Activated CD4-positive, alpha-beta T cell treated with anti-CD3 and anti-CD28 coated beads, Interleukin-2, amount 50 U/mL, for 48 hours (primary cell): ENCODE measurements at regions not wholly inside any gene's neighbourhood (a gene's known extent, or its start where the extent isn't known, plus 50 kb on each side); places are given as distances from the start of the nearest gene placed in this dataset.
A peak's percentile ranks its signal among the peaks of the same experiment; 100 is the strongest.
"Not testable (repeated sequence)": the region's sequence is repeated elsewhere in the genome, so short reads cannot be mapped to it uniquely, and the experiment has no call there.

ENCODE experiments used
- DNase-seq, 2 experiments: peaks; one replicate each; pipeline ENCODE4 v3.0.0-alpha.2; 2020

DNA sequence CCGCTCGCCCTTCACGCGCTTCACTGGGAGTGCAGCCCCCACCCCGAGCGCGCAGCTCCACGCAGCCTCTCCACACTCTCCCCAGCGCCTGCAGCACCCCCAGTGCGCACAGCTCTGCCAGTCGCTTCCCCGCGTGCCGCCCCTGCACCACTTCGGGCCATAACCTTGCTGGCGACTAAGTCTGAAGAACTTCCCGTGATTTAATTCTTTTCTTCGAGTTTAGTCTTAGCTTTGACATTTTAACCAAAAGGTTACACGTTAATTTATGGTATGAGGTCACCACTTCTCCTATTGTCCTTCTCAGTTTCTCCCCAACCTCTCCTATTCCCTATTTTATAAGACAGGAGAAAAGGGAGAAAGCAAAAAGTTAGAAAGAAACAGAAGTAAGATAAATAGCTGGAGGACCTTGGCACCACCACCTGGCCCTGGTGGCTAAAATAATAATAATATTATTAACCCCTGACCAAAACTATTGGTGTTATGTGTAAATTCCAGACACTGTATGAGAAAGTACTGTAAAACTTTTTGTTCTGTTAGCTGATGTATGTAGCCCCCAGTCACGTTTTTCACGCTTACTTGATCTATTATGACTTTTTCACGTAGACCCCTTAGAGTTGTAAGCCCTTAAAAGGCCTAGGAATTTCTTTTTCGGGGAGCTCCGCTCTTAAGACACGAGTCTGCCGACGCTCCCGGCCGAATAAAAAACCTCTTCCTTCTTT, 129.2 kb downstream of the KBTBD2 start:
- DNase-seq, result not testable (repeated sequence)

DNA sequence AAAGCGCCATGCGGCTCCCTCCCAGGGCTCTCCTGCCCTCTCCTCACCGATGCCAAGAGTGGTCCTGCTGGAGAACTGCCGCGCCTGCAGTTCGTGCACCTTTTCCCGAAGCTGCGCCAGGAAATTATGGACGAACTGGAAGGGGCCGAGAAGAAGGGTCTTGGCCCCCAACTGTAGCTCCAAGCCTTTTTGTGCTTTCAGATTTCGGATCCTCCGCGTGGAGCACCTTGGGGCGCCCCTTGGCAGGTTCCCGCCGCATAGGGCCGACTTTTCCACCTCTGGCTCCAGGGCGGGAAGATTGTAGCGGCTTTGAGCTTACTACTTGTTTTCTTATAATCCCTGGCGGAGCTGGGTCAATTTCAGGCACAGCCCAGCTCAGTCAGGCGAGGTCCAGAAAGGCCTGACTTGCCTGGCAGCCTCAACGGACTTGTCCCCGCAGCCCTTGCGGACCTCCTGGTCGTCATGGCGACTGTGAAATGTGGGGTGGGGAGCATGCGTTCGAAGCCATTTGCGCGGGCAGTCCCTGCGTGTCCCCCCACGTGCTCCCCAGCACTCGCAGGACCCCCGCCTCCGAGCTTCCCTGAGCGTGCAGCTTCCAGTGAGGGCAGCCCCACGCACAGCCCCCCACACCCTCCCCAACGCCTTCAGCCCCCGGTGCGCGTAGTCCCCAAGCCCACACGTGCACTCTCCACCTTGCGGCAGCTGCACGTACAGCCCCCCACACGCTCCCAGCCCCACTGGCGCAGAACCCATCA, 129.9 kb downstream of the KBTBD2 start:
- DNase-seq, result no peak

DNA sequence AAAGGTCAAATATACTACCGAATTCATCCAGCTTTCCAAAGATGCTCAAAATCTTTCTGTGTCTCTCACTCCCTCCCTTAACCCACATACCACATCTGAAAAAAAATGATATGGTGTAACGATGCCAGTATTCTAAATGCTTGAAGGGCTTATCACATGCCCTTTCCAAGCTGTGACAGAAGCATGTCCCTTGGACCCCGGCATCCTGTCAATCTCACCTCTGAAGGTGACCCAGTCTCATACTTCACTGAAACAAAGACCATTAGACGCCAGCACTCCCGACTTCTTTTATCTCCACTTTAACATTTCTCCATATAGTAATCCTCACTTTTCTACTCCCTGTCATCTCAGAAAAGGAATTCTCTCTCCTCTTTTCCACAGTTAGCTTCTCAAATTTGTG, 130.8 kb downstream of the KBTBD2 start:
- not testable (repeated sequence) for DNase-seq

DNA sequence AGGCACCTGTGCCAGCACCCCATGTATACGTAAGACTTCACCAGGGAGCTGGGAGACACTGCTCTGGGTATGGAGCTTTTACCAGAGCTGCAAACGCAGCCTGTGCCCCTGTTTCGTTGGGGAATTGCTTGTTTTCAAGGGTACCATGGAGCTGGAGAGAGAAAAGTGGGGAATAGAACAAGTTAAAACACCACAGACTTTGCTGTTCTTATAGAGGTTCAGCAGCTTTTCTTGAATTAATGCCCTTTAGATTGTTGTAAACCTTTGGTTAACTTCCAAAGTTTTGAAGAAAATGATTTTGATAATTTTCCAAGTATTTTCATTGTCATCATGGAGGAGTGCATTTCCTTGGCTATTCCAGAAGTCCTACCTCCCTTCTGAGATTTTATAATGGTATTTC, 131.7 kb downstream of the KBTBD2 start:
- not testable (repeated sequence) for DNase-seq

DNA sequence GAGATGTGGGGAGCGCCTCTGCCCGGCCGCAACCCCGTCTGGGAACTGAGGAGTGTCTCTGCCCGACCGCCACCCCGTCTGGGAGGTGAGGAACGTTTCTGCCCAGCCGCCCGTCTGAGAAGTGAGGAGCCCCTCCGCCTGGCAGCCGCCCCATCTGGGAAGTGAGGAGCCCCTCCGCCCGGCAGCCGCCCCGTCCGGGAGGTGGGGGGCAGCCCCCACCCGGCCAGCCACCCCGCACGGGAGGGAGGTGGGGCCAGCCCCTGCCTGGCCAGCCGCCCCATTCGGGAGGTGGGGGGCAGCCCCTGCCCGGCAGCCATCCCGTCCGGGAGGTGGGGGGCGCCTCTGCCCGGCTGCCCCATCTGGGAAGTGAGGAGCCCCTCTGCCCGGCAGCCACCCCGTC, 137.7 kb downstream of the KBTBD2 start:
- DNase-seq, result not testable (repeated sequence)

DNA sequence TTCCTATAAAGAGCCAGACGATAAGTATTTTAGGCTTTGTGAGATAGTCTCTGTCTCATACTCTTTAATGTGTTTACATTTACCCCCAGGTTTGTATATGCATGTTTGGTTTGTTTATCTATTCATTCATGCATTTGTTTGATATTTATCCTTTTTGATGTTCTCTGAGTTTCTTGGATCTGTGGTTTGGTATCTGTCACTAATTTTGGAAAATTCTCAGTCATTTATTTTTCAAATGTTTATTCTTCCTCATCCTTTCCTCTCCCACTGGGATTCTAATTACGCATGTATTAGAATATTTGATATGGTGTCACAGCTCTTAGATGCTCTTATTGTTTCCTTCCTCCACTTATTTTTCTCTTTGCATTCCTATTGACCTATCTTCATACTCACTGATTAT, 143.2 kb downstream of the KBTBD2 start:
- DNase-seq, result not testable (repeated sequence)

DNA sequence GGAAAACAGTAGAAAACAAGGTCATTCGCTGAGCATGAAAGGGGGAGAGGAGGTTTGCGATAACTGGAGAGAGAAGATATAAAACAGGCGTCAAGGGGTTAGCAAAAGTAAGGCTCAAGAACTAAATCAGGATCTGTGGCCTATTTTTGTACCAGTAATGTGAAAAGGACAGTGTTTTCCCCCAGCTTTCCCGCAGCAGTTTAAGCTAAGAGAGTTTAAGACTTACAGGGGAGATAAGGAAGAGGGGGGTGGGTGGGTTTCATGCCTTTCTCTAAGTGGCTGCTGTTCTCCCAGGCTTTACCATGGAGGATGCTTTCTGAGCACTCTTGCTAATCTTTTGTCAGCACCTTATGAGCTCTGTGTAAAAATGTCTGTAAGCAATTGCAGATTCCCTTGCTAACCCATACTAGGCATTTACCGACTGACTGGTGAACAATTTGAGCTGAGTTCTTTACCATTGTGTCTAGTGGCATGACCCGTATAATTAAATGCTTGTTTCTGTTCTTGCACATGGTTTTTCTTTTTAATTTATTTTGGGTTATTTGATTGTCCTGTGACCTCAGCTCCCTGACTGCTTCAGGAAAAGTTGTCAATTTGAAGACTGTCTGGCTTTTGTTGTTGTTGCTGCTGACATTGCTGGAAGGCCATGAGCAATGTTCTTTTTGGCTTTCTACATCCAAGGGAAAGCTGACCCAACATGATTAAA, 144.0 kb downstream of the KBTBD2 start:
- DNase-seq, result not testable (repeated sequence)

DNA sequence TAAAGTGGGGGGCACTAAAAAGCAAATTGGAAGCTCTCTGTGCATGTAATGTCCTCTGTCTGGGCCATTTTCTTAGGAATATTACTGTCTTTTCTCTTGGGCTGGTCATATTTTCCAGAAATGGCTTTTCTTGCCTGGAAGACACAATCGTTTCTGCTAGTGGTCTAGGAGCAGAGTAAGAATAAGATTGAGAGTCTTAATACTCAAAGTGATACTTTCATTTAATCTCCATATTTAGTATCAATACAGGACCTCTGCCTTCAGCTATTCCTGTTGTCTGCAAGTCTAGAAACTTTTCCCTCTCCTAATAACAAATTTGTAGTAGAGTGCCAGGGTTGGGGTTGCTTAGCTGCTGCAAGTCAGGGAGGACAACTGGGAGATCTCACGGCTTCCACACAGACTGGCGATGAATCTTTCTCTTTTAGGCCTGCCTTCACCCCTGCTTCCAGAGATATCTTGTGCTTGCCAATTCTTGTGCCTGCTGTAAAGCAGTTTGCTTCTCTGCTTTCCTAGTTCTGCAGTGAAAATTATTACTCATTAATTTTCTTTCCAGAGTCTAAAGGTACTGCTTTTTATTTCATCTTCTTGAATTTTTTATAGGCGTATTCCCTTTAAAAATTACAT, 149.6 kb downstream of the KBTBD2 start:
- DNase-seq, result not testable (repeated sequence)

DNA sequence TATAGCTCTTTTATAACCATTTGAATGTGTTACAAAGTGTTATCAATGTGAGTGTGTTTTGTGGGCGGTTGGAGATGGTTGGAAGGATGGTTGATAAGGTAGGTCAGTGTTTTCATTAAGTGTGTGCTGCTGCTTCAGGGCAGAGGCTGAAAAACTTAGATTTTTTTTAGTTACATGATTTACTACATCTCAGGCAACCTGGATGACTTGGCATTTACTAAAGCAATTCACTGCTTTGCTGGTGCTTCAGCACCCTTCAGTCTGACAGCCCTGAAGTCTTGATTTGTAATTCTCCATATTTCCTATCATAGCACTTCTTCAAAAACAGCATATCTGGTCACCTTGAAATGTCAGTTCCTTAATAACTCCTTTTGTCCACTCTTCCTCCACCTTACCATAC, 151.8 kb downstream of the KBTBD2 start:
- not testable (repeated sequence) for DNase-seq

DNA sequence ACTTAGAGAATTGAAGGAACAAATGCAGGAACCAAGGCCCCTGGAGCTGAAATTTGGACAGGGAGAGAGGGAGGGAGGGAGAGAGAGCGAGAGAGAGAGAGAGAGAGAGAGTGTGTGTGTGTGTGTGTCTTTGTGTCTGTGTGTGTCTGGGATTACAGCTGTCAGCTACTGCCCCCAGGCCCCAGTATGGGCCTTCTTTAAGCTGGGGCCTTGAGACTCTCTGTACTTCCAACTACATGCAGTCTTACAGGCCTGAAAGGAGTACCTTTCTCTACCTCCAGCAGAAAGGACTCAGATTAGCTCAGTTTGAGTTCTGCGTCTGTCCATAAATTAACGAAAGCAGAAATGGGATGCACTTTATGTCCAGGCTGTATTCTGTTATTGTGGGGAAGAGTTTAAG, 153.2 kb downstream of the KBTBD2 start:
- not testable (repeated sequence) for DNase-seq

DNA sequence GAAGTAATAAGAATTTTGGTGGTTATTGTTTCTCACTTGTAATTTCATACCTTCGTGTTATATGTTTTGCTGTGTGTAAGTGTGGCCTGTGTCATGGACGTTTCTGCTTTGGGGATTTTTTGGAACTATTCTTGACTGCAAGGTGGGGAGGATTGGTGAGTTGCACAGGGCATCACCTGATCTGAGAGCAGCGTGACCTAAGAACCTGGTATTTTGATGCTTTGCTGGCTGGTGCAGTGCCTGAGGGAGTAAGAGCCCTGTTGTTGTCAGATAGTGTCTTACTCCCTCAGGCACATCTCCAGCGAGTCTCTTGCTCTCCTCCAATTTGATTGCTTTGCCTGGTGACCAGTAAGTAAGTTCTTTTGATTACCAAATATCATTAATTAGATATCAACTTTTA, 158.8 kb downstream of the KBTBD2 start:
- DNase-seq, result not testable (repeated sequence)

DNA sequence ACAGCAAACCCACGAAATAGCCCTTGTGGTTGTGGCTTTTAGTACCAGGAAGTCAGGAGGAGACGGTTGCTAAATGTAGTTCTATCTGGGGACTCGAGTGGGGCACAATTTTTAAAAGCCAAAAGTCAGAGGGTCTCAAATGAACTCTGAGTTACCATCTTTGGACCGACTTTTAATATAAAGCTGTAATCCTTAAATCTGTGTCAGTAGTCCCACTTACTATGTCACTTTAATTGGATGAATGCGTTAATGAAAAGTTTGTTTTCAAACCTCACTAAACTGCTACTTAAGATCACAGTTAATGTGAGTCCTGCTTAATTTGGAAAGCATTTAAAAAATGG, 162.3 kb downstream of the KBTBD2 start:
- not testable (repeated sequence) for DNase-seq

DNA sequence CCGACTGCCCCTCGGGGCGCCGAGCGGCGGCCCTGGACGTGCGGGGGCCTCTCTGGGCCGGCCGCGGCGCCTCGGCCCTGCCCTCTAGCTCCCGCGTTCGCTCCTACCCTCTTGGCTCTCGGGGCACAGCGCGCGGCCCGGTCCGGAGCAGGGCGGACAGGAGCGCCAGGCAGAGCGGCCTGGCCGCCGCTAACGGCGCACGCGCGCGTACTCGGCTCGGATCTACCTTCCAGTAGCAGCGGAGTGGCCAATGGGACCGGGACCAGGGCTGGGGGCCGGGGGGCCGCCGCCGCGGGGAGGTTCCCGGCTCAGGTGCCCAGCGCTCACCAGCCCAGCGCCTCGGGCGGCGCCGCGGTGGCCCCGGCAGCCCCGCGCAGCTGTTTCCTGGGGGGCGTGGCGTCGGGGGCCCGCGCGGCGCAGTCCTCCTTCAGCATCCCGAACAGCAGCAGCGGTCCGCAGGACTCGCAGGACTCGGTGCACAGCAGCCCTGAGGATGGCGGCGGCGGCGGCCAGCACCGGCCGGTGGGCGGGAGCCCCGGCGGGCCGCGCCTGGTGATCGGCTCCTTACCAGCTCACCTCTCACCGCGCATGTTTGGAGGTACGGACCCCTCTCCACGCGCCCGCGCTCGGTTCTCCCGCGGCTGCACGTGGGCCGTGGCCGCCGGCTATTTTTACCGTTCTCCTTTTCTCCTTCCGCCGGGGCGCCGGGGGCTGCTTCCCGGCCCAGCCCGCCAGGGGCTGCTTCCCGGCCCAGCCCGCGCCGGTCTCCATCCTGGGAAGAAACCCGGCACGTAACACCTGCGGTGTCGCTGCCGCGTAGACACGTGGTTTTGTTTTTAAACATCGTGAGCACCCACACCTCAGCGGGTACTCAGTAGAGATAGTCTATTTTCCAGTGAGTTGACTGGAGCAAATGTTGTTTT, 162.9 kb downstream of the KBTBD2 start:
- peak; percentile 42 to 56 for DNase-seq

DNA sequence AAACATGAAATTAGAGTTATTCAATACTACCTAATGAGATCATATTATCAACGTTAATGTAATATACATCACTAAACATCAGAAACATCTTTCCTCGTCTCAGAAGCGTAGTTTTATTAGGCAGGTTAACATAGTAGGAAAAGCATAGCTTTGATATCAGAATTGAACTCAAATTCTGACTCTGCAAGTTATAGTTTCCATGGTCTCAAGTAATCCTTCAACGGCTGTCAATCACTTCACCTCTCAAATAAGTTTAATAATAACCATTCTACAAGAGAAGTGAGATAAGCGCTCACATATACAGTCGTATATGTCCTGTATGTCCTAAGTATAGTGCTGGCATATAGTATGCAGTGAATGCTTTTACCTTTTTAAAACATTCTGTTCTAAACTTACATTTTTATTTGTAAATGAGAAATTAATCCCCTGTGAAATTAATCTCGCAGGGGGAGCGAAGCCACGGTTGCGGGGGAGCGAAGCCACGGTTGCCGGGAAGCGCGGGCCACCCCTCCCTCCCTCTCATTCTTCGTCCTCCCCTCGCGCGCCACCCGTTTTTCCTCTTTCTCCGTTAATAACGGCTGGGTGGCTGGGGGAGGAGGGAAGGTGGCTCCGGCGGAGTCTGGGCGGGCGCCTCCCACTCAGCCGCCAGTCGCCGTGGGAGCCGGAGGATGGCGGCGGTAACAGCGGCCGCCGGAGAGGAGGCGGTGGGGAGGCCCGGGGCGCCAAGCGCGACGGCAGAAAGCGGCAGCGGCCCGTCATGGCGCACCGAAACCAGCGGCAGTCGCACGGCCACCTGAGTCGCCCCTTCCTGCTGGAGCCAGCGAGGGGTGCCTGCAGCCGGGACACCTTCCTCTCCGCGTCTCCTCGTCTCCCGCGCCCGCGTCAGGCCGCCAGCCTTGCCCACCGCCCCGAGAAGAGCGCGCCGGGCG, 163.8 kb downstream of the KBTBD2 start:
- peak; percentile 31 to 47 for DNase-seq

DNA sequence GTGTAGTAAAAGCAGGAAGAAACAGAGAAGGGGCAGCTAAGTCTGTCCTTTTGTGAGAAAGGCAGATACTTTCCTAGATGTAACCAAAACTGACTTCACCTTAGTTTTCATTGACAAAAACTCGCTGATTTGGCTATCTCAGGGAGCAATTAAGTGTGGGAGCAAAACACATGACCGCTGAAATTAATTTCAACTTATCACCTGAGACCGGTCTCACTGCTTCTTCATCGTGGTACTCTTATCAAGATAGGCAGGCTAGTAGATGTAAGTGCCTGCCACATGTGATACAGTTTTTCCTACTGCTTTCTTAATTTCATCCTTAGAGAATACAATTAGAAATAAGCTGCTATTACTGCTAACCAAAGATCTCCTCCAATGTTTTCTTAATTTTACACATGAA, 168.7 kb downstream of the KBTBD2 start:
- DNase-seq, result not testable (repeated sequence)

DNA sequence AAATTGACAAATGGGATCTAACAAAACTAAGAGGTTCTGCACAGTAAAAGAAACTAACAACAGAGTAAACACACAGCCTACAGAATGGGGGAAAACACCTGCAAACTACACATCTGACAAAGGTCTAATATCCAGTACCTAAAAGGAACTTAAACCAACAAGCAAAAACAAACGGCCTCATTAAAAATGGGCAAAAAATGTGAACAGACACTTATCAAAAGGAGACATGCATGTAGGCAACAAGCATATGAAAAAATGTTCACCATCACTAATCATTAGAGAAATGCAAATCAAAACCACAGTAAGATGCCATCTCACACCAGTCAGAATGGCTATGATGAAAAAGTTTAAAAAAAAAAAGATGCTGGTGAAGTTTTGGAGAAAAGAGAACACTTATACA, 197.4 kb downstream of the KBTBD2 start:
- DNase-seq, result no peak

DNA sequence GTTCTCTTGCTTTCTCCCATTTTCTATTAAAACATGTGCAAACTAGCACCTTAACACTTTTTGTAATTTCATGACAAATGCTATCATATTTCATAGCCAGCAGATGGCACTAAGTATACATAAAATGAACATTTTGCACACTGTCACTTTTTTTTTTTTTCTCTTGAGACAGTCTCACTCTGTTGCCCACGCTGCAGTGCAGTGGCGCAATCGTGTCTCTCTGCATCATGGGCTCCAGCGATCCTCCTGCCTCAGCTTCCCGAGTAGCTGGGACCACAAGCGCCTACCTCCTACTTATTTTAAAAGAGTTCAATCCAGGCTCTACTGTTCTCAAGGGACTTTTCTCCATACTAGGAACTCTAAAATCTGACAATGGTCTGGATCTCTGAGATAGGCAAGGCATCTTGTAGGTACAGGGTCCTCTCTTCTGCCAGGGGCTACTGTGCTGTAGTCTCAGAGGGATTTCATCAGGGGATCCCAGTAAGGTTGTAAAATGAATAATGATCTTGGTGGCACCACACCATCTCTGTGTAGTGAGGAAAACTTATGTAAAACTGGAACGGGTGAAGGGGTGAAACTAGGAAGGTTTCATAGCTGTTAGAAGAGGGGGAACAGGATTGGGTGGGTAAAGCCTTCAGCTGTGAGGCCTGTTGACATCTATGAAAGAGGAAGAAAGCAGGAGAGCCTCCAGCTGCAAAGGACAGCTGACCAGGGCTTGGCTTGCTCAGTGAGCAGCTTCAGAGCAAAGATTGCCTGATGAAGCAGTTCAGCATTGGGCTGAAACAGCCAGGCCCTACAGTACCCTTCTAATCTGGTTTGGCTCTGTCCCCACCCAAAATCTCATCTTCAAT, 196.9 kb downstream of the AVL9 start:
- peak; percentile 11 to 14 for DNase-seq

DNA sequence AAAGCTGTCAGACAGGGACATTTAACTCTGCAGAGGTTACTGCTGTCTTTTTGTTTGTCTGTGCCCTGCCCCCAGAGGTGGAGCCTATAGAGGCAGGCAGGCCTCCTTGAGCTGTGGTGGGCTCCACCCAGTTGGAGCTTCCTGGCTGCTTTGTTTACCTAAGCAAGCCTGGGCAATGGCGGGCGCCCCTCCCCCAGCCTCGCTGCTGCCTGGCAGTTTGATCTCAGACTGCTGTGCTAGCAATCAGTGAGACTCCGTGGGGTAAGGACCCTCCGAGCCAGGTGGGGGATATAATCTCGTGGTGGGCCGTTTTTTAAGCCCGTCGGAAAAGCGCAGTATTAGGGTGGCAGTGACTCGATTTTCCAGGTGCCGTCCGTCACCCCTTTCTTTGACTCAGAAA, 192.8 kb downstream of the AVL9 start:
- DNase-seq, result not testable (repeated sequence)

DNA sequence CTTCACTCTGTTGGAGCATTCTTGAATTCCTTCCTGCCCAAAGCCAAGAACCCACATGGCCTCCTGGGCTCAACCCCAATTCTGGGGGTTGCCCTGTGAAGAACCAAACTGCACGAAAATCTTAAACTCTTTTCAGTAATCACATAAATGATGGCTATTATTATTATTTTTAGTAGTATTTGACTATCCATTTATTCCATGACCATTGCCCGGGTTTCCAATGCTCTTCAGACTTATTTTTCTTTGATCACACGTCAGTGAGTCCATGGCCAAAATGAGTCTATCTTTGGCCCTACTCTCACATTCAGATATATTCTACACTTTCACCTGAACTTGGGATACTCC, 185.9 kb downstream of the AVL9 start:
- no peak for DNase-seq
